Endothelial cell of umbilical vein (primary cell): ENCODE measurements at regions not wholly inside any gene's neighbourhood (a gene's known extent, or its start where the extent isn't known, plus 50 kb on each side); places are given as distances from the start of the nearest gene placed in this dataset.

ENCODE experiments used
- BruUV-seq: library from RNA; stranded (reverse); fragments of 400-500 nt; replicated peaks from 2 replicates; lab custom pipeline; 2021; lab: Mats Ljungman, UMichigan
- CTCF ChIA-PET: fragments of 300-600, 350-600 bp; sonication (Branson Sonifier 250); formaldehyde crosslinking; loops from one replicate; lab custom pipeline; 2021; ENCODE audit warnings: antibody characterized with exemption, inconsistent platforms; lab: Charles Lee
- POLR2A ChIA-PET: fragments of 300-600, 350-600 bp; sonication (Branson Sonifier 250); formaldehyde crosslinking; loops from one replicate; lab custom pipeline; 2021; ENCODE audit warnings: antibody characterized with exemption, inconsistent platforms; lab: Charles Lee
- DNase-seq: peaks from one replicate; pipeline ENCODE4 v3.0.0-alpha.2; 2011; ENCODE audit warnings: low read depth, low spot score
- FAIRE-seq: peaks from 2 replicates; lab custom pipeline; 2011; peaks lifted over from hg19 to GRCh38; lab: Jason Lieb, UNC
- H2AFZ ChIP-seq: 2 replicates; pipeline ENCODE4 v1.6.0; 2012; ENCODE audit warnings: low read depth, low read length, control low read depth, inconsistent platforms
- H3K27ac ChIP-seq: 2 replicates; pipeline ENCODE4 v1.5.1; 2011; ENCODE audit warnings: low read depth, mild to moderate bottlenecking, control low read depth, low read length, moderate library complexity; ENCODE audit not compliant: insufficient read depth
- H3K27me3 ChIP-seq, 2 experiments: 2 replicates each; pipeline versions ENCODE4 v1.6.0 to v1.6.1; 2011; ENCODE audit warnings: low read length in 2 of 2, mixed read lengths in 1 of 2; ENCODE audit not compliant: control insufficient read depth in 2 of 2, insufficient read depth in 2 of 2
- H3K36me3 ChIP-seq, 2 experiments: 2 replicates in 1 of 2; 3 replicates in 1 of 2; pipeline ENCODE4 v1.5.1; 2011; ENCODE audit warnings: low read length in 2 of 2, mild to moderate bottlenecking in 1 of 2, moderate library complexity in 1 of 2; ENCODE audit not compliant: control insufficient read depth in 2 of 2, insufficient read depth in 2 of 2; ENCODE audit errors: extremely low read depth in 1 of 2
- H3K4me1 ChIP-seq: 3 replicates; pipeline ENCODE4 v1.5.1; 2011; ENCODE audit warnings: mild to moderate bottlenecking, low read length; ENCODE audit not compliant: control insufficient read depth, insufficient read depth; ENCODE audit errors: extremely low read depth
- H3K4me2 ChIP-seq: 2 replicates; pipeline ENCODE4 v1.6.1; 2011; ENCODE audit warnings: low read length, control low read depth, mixed read lengths; ENCODE audit not compliant: insufficient read depth
- H3K4me3 ChIP-seq, 3 experiments: fragments of 200-600 bp in 1 of 3; sonication (generic), shearing (Covaris generic) in 1 of 3; replicated peaks in 1 of 3; 2 replicates each; pipeline ENCODE4 v1.5.1; 2011 to 2016; ENCODE audit warnings: control low read depth in 3 of 3, low read length in 3 of 3, mild to moderate bottlenecking in 2 of 3, inconsistent platforms in 1 of 3, low read depth in 1 of 3, moderate library complexity in 1 of 3; ENCODE audit not compliant: insufficient read depth in 1 of 3
- H3K79me2 ChIP-seq: 2 replicates; pipeline ENCODE4 v1.6.0; 2012; ENCODE audit warnings: low read length, inconsistent platforms; ENCODE audit not compliant: control insufficient read depth, insufficient read depth
- H3K9ac ChIP-seq: replicated peaks from 2 replicates; pipeline ENCODE3; 2011; ENCODE audit warnings: low read length, control low read depth; ENCODE audit not compliant: insufficient read depth; ENCODE audit errors: extremely low read depth
- H3K9me1 ChIP-seq: replicated peaks from 3 replicates; pipeline ENCODE4 v1.6.0; 2011; ENCODE audit warnings: mild to moderate bottlenecking, low read length; ENCODE audit not compliant: control insufficient read depth, insufficient read depth; ENCODE audit errors: extremely low read depth
- H3K9me3 ChIP-seq: replicated peaks from 2 replicates; pipeline ENCODE4 v1.5.1; 2012; ENCODE audit warnings: low read length, inconsistent platforms; ENCODE audit not compliant: control insufficient read depth, insufficient read depth
- H4K20me1 ChIP-seq: replicated peaks from 2 replicates; pipeline ENCODE3; 2011; ENCODE audit warnings: mild to moderate bottlenecking, low read length; ENCODE audit not compliant: control insufficient read depth, insufficient read depth; ENCODE audit errors: extremely low read depth
- CTCF ChIP-seq, 2 donors: IDR thresholded peaks; 1 replicate in 1 of 2; 2 replicates in 1 of 2; pipeline ENCODE4 v1.5.1; 2011; ENCODE audit warnings: low read length in 2 of 2, mild to moderate bottlenecking in 2 of 2, moderate library complexity in 2 of 2, control low read depth in 1 of 2, inconsistent platforms in 1 of 2, low read depth in 1 of 2; ENCODE audit not compliant: insufficient read depth in 1 of 2; ENCODE audit errors: extremely low read depth in 1 of 2
- EZH2 ChIP-seq: IDR thresholded peaks from 2 replicates; pipeline ENCODE4 v1.6.1; 2012; ENCODE audit warnings: borderline replicate concordance, low read depth, mild to moderate bottlenecking, moderate library complexity, low read length, inconsistent platforms; ENCODE audit not compliant: severe bottlenecking
- FOS ChIP-seq: IDR thresholded peaks from 2 replicates; pipeline ENCODE4 v1.6.1; 2011; ENCODE audit warnings: mild to moderate bottlenecking, low read length, moderate library complexity, borderline replicate concordance; ENCODE audit not compliant: insufficient read depth
- GATA2 ChIP-seq: IDR thresholded peaks from 2 replicates; pipeline ENCODE4 v1.7.0; 2011; ENCODE audit warnings: low read depth, mild to moderate bottlenecking, moderate library complexity, mixed read lengths, low read length; ENCODE audit not compliant: insufficient read length, insufficient read depth
- JUN ChIP-seq: IDR thresholded peaks from 2 replicates; pipeline ENCODE4 v1.6.1; 2011; ENCODE audit warnings: borderline replicate concordance, low read depth; ENCODE audit not compliant: insufficient read length, insufficient read depth
- MYC ChIP-seq: IDR thresholded peaks from one replicate; pipeline ENCODE4 v1.6.1; 2011; ENCODE audit warnings: mild to moderate bottlenecking, low read depth, low read length
- POLR2A ChIP-seq: IDR thresholded peaks from 2 replicates; pipeline ENCODE4 v1.6.1; 2012; ENCODE audit warnings: low read depth, mild to moderate bottlenecking, control low read depth, low read length
- POLR2AphosphoS5 ChIP-seq: IDR thresholded peaks from 2 replicates; pipeline ENCODE4 v1.6.1; 2012; ENCODE audit warnings: low read depth, mild to moderate bottlenecking, control low read depth, low read length, moderate library complexity; ENCODE audit not compliant: insufficient read depth
- dilution Hi-C: fragments of 300-500 bp; cut with MboI; formaldehyde crosslinking; loops from one replicate; pipeline ENCODE4 v1.15.0; 2019; ENCODE audit warnings: low sequenced_read_pairs; ENCODE audit not compliant: extremely low pct_ligation_motif_present
- intact Hi-C: fragments of 100-400 bp; cut with micrococcal nuclease; formaldehyde crosslinking; loops from one replicate; pipeline ENCODE4 v1.10.0; 2022
- TF ChIP-seq, protein P1 (sequence below): IDR thresholded peaks from 2 replicates; pipeline ENCODE4 v1.6.1; 2011; ENCODE audit not compliant: insufficient read depth, insufficient read length

GRCh38 chr12:72747111-72747849 lies 475.1 kb downstream of the TRHDE start:
- TF ChIP-seq JUN (peak; percentile 11), EZH2 (no peak)
- Histone ChIP-seq H3K27ac (no peak overlapping the region), H3K79me2 (no peaks in the 10 kb centered on the region), H3K4me3 (no peak overlapping the region), H3K9ac (no peak overlapping the region), H4K20me1 (no peaks in the 10 kb centered on the region), H3K36me3 (no peaks in the 10 kb centered on the region), H3K4me1 (no peaks in the 10 kb centered on the region), H3K27me3 (no peaks in the 10 kb centered on the region), H3K9me3 (no peaks in the 10 kb centered on the region), H3K4me2 (no peak overlapping the region), H2AFZ (no peak overlapping the region), H3K9me1 (no peaks in the 10 kb centered on the region)
- no peak for FAIRE-seq
- ChIA-PET CTCF (no interaction called here), POLR2A (no interaction called here)
- no TSS peak for BruUV-seq
- DNase-seq, result peak; percentile 1
- intact Hi-C loops (no loop called here), dilution Hi-C loops (no loop called here)

DNA sequence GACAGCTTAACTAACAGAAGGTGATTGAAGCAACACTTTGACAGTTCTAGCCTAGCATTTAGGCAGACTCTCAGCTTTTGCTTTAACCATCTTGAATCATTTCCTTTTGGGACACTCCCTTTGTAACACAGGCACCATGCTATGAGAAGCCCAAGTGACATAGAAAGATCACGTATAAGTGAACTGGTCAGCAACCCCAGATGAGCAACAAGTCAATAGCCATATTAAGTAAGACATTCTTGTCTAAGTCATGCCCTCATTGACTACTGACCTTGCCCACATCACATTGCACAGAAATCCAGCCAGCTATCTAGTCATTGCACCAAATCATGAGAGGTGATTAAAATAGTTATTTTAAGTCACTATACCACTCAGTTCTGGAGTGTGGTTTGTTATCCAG lies 476.8 kb downstream of the TRHDE start:
- TF ChIP-seq, protein P1, sequence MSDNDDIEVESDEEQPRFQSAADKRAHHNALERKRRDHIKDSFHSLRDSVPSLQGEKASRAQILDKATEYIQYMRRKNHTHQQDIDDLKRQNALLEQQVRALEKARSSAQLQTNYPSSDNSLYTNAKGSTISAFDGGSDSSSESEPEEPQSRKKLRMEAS, result no peak
- TF ChIP-seq JUN, result no peak
- TF ChIP-seq MYC, result no peak
- TF ChIP-seq GATA2, result no peak
- no peak for TF ChIP-seq POLR2A
- TF ChIP-seq CTCF (IDR thresholded peaks at IDR 0.05; ENCODE audit: extremely low read depth in 1 of 2, insufficient read depth in 1 of 2, low read depth in 1 of 2, low read length in 2 of 2), result no peak
- TF ChIP-seq FOS, result no peak
- TF ChIP-seq EZH2, result no peak
- TF ChIP-seq POLR2AphosphoS5, result no peak
- dilution Hi-C loops, result no loop called here
- Histone ChIP-seq H2AFZ (no peak overlapping the region), H3K9ac (no peak overlapping the region), H3K4me3 (no peak overlapping the region), H3K4me1 (no peaks in the 10 kb centered on the region), H3K27me3 (no peaks in the 10 kb centered on the region), H4K20me1 (no peaks in the 10 kb centered on the region), H3K27ac (no peak overlapping the region), H3K4me2 (no peak overlapping the region), H3K9me1 (no peaks in the 10 kb centered on the region), H3K79me2 (no peaks in the 10 kb centered on the region), H3K36me3 (no peaks in the 10 kb centered on the region), H3K9me3 (no peaks in the 10 kb centered on the region)
- no TSS peak for BruUV-seq
- POLR2A ChIA-PET, result no interaction called here
- no peak for DNase-seq
- intact Hi-C loops, result no loop called here
- CTCF ChIA-PET, result no interaction called here
- no peak for FAIRE-seq
